Peyer's patch (tissue), 4 donors: ENCODE measurements at regions not wholly inside any gene's neighbourhood (a gene's known extent, or its start where the extent isn't known, plus 50 kb on each side); places are given as distances from the start of the nearest gene placed in this dataset.
A peak's percentile ranks its signal among the peaks of the same experiment; 100 is the strongest.

ENCODE experiments used
- DNase-seq, 3 donors: peaks; one replicate each; pipeline ENCODE4 v3.0.0-alpha.2; 2017 to 2019
- H3K27ac ChIP-seq, 4 donors: fragments of 200-600 bp; sonication (generic); one replicate each; pipeline ENCODE4 v1.5.1; 2016 to 2019
- H3K27me3 ChIP-seq, 2 donors: fragments of 200-600 bp; sonication (generic); one replicate each; pipeline ENCODE4 v1.5.1; 2019
- H3K36me3 ChIP-seq, 3 donors: fragments of 200-600 bp; sonication (generic); one replicate each; pipeline ENCODE4 v1.5.1; 2016 to 2019
- H3K4me1 ChIP-seq, 4 donors: fragments of 200-600 bp; sonication (generic); one replicate each; pipeline ENCODE4 v1.5.1; 2016 to 2019
- H3K4me3 ChIP-seq, 4 donors: fragments of 200-600 bp; sonication (generic); 1 replicate in 3 of 4; 2 replicates in 1 of 4; pipeline ENCODE4 v1.5.1; 2016 to 2019; ENCODE audit warnings: mild to moderate bottlenecking in 1 of 4
- H3K9me3 ChIP-seq, 4 donors: fragments of 200-600 bp; sonication (generic); one replicate each; pipeline ENCODE4 v1.5.1; 2016 to 2019; ENCODE audit warnings: mild to moderate bottlenecking in 1 of 4
- POLR2A ChIP-seq, 2 donors: fragments of 450-650 bp; IDR thresholded peaks; one replicate each; pipeline ENCODE4 v1.5.1; 2017; ENCODE audit warnings: antibody characterized with exemption in 2 of 2, mild to moderate bottlenecking in 2 of 2, moderate library complexity in 2 of 2
- TF ChIP-seq, protein P1 (sequence below), 6 experiments: fragments of 450-650 bp in 4 of 6; fragments of 200-600 bp in 2 of 6; sonication (generic) in 1 of 6; IDR thresholded peaks; one replicate each; pipeline ENCODE4 v1.5.1; 2017 to 2019; ENCODE audit warnings: antibody characterized with exemption in 6 of 6, mild to moderate bottlenecking in 3 of 6, moderate library complexity in 1 of 6

DNA sequence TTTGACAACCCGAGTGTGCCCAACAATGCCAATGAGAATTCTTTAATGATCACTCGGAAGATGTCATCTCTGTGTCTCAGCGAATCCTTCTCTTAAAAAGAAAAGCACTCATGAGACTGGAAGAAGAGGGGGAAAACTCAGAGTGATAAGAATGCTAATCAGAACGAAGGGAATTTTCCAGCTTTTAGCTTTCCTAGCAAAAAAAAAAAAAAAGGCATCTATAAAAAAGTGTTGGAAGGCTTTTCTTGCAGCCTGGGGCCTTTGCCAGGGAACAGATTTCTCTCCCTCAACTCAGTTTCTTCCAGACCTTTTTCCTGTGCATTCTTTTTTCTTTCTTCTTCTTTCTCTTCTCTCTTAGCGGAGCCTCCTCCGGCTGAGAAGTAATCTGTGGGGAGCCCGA, 80.5 kb upstream of the NEO1 start:
- no peak overlapping the region for H3K27ac ChIP-seq
- H3K4me1 ChIP-seq, result peaks cover 0 to 13% (median 0%) of the 10 kb centered on the region in 4 donors
- no peaks in the 10 kb centered on the region for H3K36me3 ChIP-seq
- H3K27me3 ChIP-seq, result no peaks in the 10 kb centered on the region
- H3K9me3 ChIP-seq, result no peaks in the 10 kb centered on the region
- H3K4me3 ChIP-seq, result no peak overlapping the region
- no peak for DNase-seq
- TF ChIP-seq, protein P1, sequence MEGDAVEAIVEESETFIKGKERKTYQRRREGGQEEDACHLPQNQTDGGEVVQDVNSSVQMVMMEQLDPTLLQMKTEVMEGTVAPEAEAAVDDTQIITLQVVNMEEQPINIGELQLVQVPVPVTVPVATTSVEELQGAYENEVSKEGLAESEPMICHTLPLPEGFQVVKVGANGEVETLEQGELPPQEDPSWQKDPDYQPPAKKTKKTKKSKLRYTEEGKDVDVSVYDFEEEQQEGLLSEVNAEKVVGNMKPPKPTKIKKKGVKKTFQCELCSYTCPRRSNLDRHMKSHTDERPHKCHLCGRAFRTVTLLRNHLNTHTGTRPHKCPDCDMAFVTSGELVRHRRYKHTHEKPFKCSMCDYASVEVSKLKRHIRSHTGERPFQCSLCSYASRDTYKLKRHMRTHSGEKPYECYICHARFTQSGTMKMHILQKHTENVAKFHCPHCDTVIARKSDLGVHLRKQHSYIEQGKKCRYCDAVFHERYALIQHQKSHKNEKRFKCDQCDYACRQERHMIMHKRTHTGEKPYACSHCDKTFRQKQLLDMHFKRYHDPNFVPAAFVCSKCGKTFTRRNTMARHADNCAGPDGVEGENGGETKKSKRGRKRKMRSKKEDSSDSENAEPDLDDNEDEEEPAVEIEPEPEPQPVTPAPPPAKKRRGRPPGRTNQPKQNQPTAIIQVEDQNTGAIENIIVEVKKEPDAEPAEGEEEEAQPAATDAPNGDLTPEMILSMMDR (IDR thresholded peaks at IDR 0.05), result no peak
- TF ChIP-seq POLR2A (IDR thresholded peaks at IDR 0.05), result no peak

- H3K4me3 ChIP-seq, result no peak overlapping the region
- no peak overlapping the region for H3K27ac ChIP-seq
- no peaks in the 10 kb centered on the region for H3K9me3 ChIP-seq
- no peak for TF ChIP-seq POLR2A (IDR thresholded peaks at IDR 0.05)
- TF ChIP-seq, protein P1 (IDR thresholded peaks at IDR 0.05), result no peak
- H3K27me3 ChIP-seq, result no peaks in the 10 kb centered on the region
- no peak for DNase-seq
- no peaks in the 10 kb centered on the region for H3K36me3 ChIP-seq
- H3K4me1 ChIP-seq, result peaks cover 0 to 13% (median 0%) of the 10 kb centered on the region in 4 donors
Observed at GRCh38 chr15:72970933-72971760, 81.1 kb upstream of the NEO1 start.

DNA sequence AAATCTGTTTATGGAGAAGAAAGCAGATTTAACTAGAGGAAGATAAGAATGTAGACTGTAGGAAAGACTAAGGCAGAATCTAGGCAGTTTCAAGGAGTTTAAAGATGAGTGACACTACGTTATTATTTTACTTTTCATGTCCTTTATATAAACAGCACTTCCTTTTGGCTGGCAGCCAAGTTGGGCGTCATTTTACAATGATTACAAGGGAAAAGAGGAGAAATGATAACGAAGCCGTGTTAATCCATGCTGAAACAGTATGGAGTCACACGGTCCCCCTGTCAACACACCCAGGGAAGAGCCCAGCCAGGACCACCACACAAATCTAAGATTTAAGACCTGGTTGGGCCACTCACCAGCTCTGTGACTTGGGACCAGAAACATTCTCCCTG, 83.7 kb upstream of the NEO1 start:
- Histone ChIP-seq H3K36me3 (no peaks in the 10 kb centered on the region), H3K4me1 (peaks cover 0 to 13% (median 0%) of the 10 kb centered on the region in 4 donors), H3K27ac (peak overlapping the region in 3 of 4 donors; percentile 9 to 32 (median 14)), H3K4me3 (no peak overlapping the region), H3K9me3 (no peaks in the 10 kb centered on the region), H3K27me3 (no peaks in the 10 kb centered on the region)
- TF ChIP-seq, protein P1 (IDR thresholded peaks at IDR 0.05), result no peak
- TF ChIP-seq POLR2A (IDR thresholded peaks at IDR 0.05), result no peak
- DNase-seq, result peak in 2 of 3 donors; percentile 65 to 82

DNA sequence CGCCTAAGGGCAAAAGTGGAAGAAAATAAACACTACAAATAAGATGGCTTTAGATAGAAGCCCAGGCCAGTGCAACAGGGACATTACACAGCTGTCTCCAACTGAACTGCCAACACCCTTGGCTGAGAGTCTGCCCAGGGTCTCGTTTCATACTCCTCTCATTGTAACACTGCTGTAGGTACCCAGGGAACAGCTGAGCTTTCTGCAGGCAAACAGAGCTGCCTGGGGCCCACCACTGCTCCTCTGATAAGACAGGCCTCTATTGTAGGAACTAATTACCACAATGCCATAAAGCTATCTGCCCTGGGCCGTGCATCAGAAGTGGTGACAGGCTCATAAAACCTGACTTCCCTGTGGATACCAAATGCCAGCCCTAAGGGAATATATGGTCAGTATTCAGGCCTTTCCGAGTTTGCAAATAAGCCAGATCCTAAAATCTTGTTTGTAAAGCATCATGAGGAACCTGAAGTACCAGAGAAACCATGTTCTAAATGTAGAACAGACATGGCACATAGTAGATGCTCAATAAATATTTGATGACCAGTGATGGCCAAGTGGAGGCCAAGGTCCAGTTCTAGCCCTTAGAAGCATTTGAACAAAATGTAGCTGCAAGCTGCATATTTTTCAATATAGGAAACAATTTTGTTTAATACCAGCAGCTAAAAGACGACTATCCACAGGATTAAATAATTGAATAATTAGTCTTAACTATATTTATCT, 84.3 kb upstream of the NEO1 start:
- no peaks in the 10 kb centered on the region for H3K9me3 ChIP-seq
- peak overlapping the region in 3 of 4 donors; percentile 9 to 32 (median 14) for H3K27ac ChIP-seq
- TF ChIP-seq, protein P1 (IDR thresholded peaks at IDR 0.05), result no peak
- TF ChIP-seq POLR2A (IDR thresholded peaks at IDR 0.05), result no peak

GRCh38 chr15:72967397-72967796, 84.9 kb upstream of the NEO1 start:
- no peak for DNase-seq
- H3K4me3 ChIP-seq, result no peak overlapping the region
- H3K27ac ChIP-seq, result peak overlapping the region in 2 of 4 donors; percentile 7 to 32
- H3K9me3 ChIP-seq, result no peaks in the 10 kb centered on the region
- H3K36me3 ChIP-seq, result no peaks in the 10 kb centered on the region
- no peak for TF ChIP-seq POLR2A (IDR thresholded peaks at IDR 0.05)
- TF ChIP-seq, protein P1 (IDR thresholded peaks at IDR 0.05), result no peak
- H3K4me1 ChIP-seq, result peaks cover 0 to 13% (median 0%) of the 10 kb centered on the region in 4 donors
- H3K27me3 ChIP-seq, result no peaks in the 10 kb centered on the region

More for the DNA sequence above, 84.3 kb upstream of the NEO1 start:
- DNase-seq, result peak in 2 of 3 donors; percentile 50 to 59
- H3K36me3 ChIP-seq, result no peaks in the 10 kb centered on the region
- H3K27me3 ChIP-seq, result no peaks in the 10 kb centered on the region
- peaks cover 0 to 13% (median 0%) of the 10 kb centered on the region in 4 donors for H3K4me1 ChIP-seq
- no peak overlapping the region for H3K4me3 ChIP-seq
